ENCODE measurements at regions not wholly inside any gene's neighbourhood (a gene's known extent, or its start where the extent isn't known, plus 50 kb on each side); places are given as distances from the start of the nearest gene placed in this dataset.

- H3K36me3 Mint-ChIP-seq = no peaks in the 10 kb centered on the region
- H3K27me3 Mint-ChIP-seq = peaks cover 10% of the 10 kb centered on the region
- no peaks in the 10 kb centered on the region for H3K9me3 Mint-ChIP-seq (ENCODE audit: low read depth)
- H3K4me1 Mint-ChIP-seq (ENCODE audit: low read depth) = no peaks in the 10 kb centered on the region
- H3K27ac Mint-ChIP-seq = no peak overlapping the region
- no peak overlapping the region for H3K4me3 Mint-ChIP-seq
These were observed 150.4 kb upstream of the GAREM1 start for GRCh38 chr18:32621034-32621433.

- Mint-ChIP-seq H3K4me1 (ENCODE audit: low read depth) (no peaks in the 10 kb centered on the region), H3K27ac (no peak overlapping the region), H3K4me3 (no peak overlapping the region), H3K36me3 (no peaks in the 10 kb centered on the region), H3K27me3 (peaks cover 12% of the 10 kb centered on the region), H3K9me3 (ENCODE audit: low read depth) (no peaks in the 10 kb centered on the region)
These were observed 147.9 kb upstream of the GAREM1 start for GRCh38 chr18:32618546-32618945.

- no peaks in the 10 kb centered on the region for H3K36me3 Mint-ChIP-seq
- no peak overlapping the region for H3K27ac Mint-ChIP-seq
- H3K4me1 Mint-ChIP-seq (ENCODE audit: low read depth) = no peaks in the 10 kb centered on the region
- H3K27me3 Mint-ChIP-seq = peaks cover 16% of the 10 kb centered on the region
- no peaks in the 10 kb centered on the region for H3K9me3 Mint-ChIP-seq (ENCODE audit: low read depth)
- no peak overlapping the region for H3K4me3 Mint-ChIP-seq
These were observed 143.1 kb upstream of the GAREM1 start for GRCh38 chr18:32613821-32614220.

- Mint-ChIP-seq H3K27ac (no peak overlapping the region), H3K4me3 (no peak overlapping the region), H3K27me3 (peaks cover 18% of the 10 kb centered on the region), H3K9me3 (ENCODE audit: low read depth) (no peaks in the 10 kb centered on the region), H3K4me1 (ENCODE audit: low read depth) (no peaks in the 10 kb centered on the region), H3K36me3 (no peaks in the 10 kb centered on the region)
These were observed 142.0 kb upstream of the GAREM1 start for GRCh38 chr18:32612651-32613050.

GRCh38 chr18:32610176-32610575, 139.5 kb upstream of the GAREM1 start:
- Mint-ChIP-seq H3K27me3 (peaks cover 15% of the 10 kb centered on the region), H3K36me3 (no peaks in the 10 kb centered on the region), H3K4me3 (no peak overlapping the region), H3K27ac (no peak overlapping the region), H3K4me1 (ENCODE audit: low read depth) (no peaks in the 10 kb centered on the region), H3K9me3 (ENCODE audit: low read depth) (no peaks in the 10 kb centered on the region)

GRCh38 chr18:32607816-32608215, 137.1 kb upstream of the GAREM1 start:
- Mint-ChIP-seq H3K27ac (no peak overlapping the region), H3K9me3 (ENCODE audit: low read depth) (no peaks in the 10 kb centered on the region), H3K4me1 (ENCODE audit: low read depth) (no peaks in the 10 kb centered on the region), H3K4me3 (no peak overlapping the region), H3K36me3 (no peaks in the 10 kb centered on the region), H3K27me3 (peaks cover 13% of the 10 kb centered on the region)

- Mint-ChIP-seq H3K27ac (no peak overlapping the region), H3K4me3 (no peak overlapping the region), H3K27me3 (peaks cover 1% of the 10 kb centered on the region), H3K4me1 (ENCODE audit: low read depth) (no peaks in the 10 kb centered on the region), H3K36me3 (no peaks in the 10 kb centered on the region), H3K9me3 (ENCODE audit: low read depth) (peaks cover 4% of the 10 kb centered on the region)
These were observed 127.5 kb upstream of the GAREM1 start for GRCh38 chr18:32598144-32598543.

- H3K4me3 Mint-ChIP-seq = no peak overlapping the region
- no peak overlapping the region for H3K27ac Mint-ChIP-seq
- H3K4me1 Mint-ChIP-seq (ENCODE audit: low read depth) = no peaks in the 10 kb centered on the region
- peaks cover 6% of the 10 kb centered on the region for H3K27me3 Mint-ChIP-seq
- H3K36me3 Mint-ChIP-seq = no peaks in the 10 kb centered on the region
- peaks cover 4% of the 10 kb centered on the region for H3K9me3 Mint-ChIP-seq (ENCODE audit: low read depth)
These were observed 125.8 kb upstream of the GAREM1 start for GRCh38 chr18:32596501-32596900.

- Mint-ChIP-seq H3K4me3 (no peak overlapping the region), H3K36me3 (no peaks in the 10 kb centered on the region), H3K27me3 (peaks cover 6% of the 10 kb centered on the region), H3K27ac (no peak overlapping the region), H3K9me3 (ENCODE audit: low read depth) (peaks cover 4% of the 10 kb centered on the region), H3K4me1 (ENCODE audit: low read depth) (no peaks in the 10 kb centered on the region)
These were observed 125.2 kb upstream of the GAREM1 start for GRCh38 chr18:32595832-32596231.

GRCh38 chr18:32588191-32588590, 117.5 kb upstream of the GAREM1 start:
- Mint-ChIP-seq H3K9me3 (ENCODE audit: low read depth) (no peaks in the 10 kb centered on the region), H3K4me3 (no peak overlapping the region), H3K27ac (no peak overlapping the region), H3K36me3 (no peaks in the 10 kb centered on the region), H3K27me3 (peaks cover 9% of the 10 kb centered on the region), H3K4me1 (ENCODE audit: low read depth) (no peaks in the 10 kb centered on the region)

GRCh38 chr18:32583431-32583830, 112.7 kb upstream of the GAREM1 start:
- Mint-ChIP-seq H3K36me3 (no peaks in the 10 kb centered on the region), H3K9me3 (ENCODE audit: low read depth) (peaks cover 5% of the 10 kb centered on the region), H3K4me1 (ENCODE audit: low read depth) (no peaks in the 10 kb centered on the region)

GRCh38 chr18:32582455-32582854, 111.8 kb upstream of the GAREM1 start:
- Mint-ChIP-seq H3K4me3 (no peak overlapping the region), H3K27ac (no peak overlapping the region), H3K27me3 (peaks cover 8% of the 10 kb centered on the region), H3K36me3 (no peaks in the 10 kb centered on the region), H3K9me3 (ENCODE audit: low read depth) (peaks cover 5% of the 10 kb centered on the region), H3K4me1 (ENCODE audit: low read depth) (no peaks in the 10 kb centered on the region)

More at GRCh38 chr18:32583431-32583830, 112.7 kb upstream of the GAREM1 start:
- Mint-ChIP-seq H3K27ac (no peak overlapping the region), H3K4me3 (no peak overlapping the region), H3K27me3 (peaks cover 8% of the 10 kb centered on the region)

GRCh38 chr18:32577561-32577960, 106.9 kb upstream of the GAREM1 start:
- peaks cover 11% of the 10 kb centered on the region for H3K27me3 Mint-ChIP-seq
- H3K4me1 Mint-ChIP-seq (ENCODE audit: low read depth) = no peaks in the 10 kb centered on the region
- H3K27ac Mint-ChIP-seq = no peak overlapping the region
- H3K4me3 Mint-ChIP-seq = no peak overlapping the region
- peaks cover 5% of the 10 kb centered on the region for H3K9me3 Mint-ChIP-seq (ENCODE audit: low read depth)
- no peaks in the 10 kb centered on the region for H3K36me3 Mint-ChIP-seq

GRCh38 chr18:32576296-32576916, 105.7 kb upstream of the GAREM1 start:
- Mint-ChIP-seq H3K27ac (no peak overlapping the region), H3K4me3 (no peak overlapping the region), H3K9me3 (ENCODE audit: low read depth) (peaks cover 5% of the 10 kb centered on the region), H3K4me1 (ENCODE audit: low read depth) (no peaks in the 10 kb centered on the region), H3K36me3 (no peaks in the 10 kb centered on the region), H3K27me3 (peaks cover 11% of the 10 kb centered on the region)

- H3K27me3 Mint-ChIP-seq = peaks cover 7% of the 10 kb centered on the region
- H3K9me3 Mint-ChIP-seq (ENCODE audit: low read depth) = no peaks in the 10 kb centered on the region
- H3K4me3 Mint-ChIP-seq = no peak overlapping the region
- no peaks in the 10 kb centered on the region for H3K4me1 Mint-ChIP-seq (ENCODE audit: low read depth)
- H3K27ac Mint-ChIP-seq = no peak overlapping the region
- H3K36me3 Mint-ChIP-seq = no peaks in the 10 kb centered on the region
These were observed 96.3 kb upstream of the GAREM1 start for GRCh38 chr18:32566960-32567359.

- Mint-ChIP-seq H3K27me3 (peaks cover 8% of the 10 kb centered on the region), H3K4me3 (no peak overlapping the region), H3K36me3 (no peaks in the 10 kb centered on the region), H3K4me1 (ENCODE audit: low read depth) (no peaks in the 10 kb centered on the region), H3K9me3 (ENCODE audit: low read depth) (no peaks in the 10 kb centered on the region), H3K27ac (no peak overlapping the region)
These were observed 83.1 kb upstream of the GAREM1 start for GRCh38 chr18:32553640-32554365.
